Cardiac septum (tissue), 1 donor: ENCODE measurements at regions not wholly inside any gene's neighbourhood (a gene's known extent, or its start where the extent isn't known, plus 50 kb on each side); places are given as distances from the start of the nearest gene placed in this dataset.
"Not testable (repeated sequence)": the region's sequence is repeated elsewhere in the genome, so short reads cannot be mapped to it uniquely, and the experiment has no call there.

Source experiments
- DNase-seq: peaks from one replicate; pipeline ENCODE4 v3.0.0-alpha.2; 2020; ENCODE audit warnings: low spot score
- intact Hi-C: fragments of 100-400 bp; cut with DNase I; formaldehyde crosslinking; loops from one replicate; pipeline ENCODE4 v1.14.0; 2022
- donor health status: DM: no; HTN: no; CAD: no.

DNA sequence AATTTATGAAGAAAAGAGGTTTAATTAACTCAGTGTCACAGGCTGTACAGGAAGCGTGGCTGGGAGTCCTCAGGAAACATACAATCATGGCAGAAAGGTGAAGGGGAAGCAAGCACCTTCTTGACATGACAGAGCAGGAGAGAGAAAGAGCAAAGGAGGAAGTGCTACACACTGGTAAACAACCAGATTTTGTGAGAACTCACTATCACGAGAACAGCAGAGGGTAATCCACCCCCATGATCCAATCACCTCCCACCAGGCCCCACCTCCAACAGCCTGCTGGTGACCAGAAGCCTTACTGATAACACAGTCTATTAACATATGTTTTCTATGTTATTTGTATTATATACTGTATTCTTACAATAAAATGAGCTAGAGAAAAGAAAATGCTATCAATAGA lies 254.8 kb downstream of the PCDH10 start:
- intact Hi-C loops, result no loop called here
- no peak for DNase-seq

DNA sequence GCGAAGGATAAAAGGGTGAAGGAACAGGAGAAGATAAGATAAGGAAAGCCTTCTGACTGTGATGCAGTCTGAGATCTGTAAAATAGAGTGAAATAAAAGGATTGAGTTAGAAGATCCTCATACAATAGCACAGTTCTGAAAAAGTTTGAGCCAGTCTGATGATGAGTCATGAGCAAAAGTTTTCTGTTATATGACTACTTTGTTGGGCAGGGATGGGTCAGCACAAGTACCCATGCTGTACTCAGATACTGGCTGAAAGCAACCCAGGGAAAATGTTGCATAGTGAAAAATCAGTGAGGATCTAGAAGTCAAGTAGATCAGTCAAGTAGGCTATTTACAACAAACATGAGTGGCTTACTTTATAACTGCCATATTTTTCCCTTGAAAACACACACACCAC lies 253.5 kb downstream of the PCDH10 start:
- DNase-seq, result no peak
- intact Hi-C loops, result no loop called here

DNA sequence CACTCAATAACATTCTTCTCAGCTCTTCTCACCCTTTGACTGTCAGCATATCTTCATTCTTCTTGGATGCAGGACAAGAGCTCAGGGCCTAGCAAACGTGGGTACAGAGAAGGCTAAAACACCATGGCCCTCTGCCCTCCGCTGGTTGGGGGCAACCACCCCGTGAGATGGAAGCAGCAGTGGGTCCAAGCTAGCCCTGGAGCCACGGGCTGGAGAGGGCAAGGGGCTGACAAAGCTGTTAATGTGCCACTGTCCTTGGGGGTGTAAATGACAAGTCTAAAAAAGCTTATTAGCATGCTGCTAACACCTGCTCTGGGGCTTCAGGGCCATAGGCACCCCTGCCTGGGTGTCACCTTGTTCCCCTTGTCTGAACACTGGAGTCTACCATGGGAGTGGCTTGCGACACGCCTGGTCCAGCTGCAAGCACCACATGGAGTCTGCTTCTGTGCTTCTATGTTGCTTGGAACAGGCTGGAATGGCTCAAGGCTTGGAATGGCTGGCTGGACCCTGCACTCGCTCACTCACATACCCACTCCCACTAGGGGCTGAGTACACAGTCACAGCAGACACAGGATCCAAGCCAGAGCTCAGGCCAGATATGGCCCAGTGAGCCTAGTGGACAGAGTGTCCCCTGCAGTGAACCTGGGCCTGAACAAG lies 246.0 kb downstream of the PCDH10 start:
- intact Hi-C loops, result no loop called here

DNA sequence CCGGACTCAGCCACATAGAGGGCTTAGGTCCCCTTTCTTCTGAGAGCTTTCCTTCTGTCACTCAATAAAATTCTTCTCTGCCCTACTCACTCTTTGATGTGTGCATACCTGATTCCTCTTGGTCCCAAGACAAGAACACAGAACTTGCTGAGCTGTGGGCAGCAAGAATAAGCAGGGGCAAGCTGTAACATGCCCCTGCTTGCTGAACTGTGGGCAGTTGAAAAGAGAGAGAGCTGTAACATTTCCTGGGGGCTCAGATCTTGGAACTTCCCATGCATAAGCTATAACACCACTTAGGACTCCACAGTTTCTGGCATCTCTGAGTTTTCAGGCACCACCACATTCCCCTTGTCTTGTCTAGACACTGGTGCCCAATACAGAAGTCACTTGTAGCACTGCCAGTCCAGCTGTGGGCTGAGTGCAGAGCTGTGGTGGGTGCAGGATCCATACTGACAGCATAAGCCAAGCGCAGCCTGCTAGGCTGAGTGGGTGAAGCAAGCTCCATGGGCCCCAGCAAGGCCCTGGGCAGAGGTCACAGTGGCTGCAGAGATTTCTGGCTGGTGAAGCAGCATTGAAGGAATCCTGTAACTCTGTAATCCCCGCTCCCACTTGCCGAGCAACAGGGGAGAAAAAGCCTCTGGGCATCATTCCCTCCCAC lies 241.2 kb downstream of the PCDH10 start:
- intact Hi-C loops, result no loop called here
- DNase-seq, result no peak

More for the DNA sequence above, 246.0 kb downstream of the PCDH10 start:
- DNase-seq, result no peak

DNA sequence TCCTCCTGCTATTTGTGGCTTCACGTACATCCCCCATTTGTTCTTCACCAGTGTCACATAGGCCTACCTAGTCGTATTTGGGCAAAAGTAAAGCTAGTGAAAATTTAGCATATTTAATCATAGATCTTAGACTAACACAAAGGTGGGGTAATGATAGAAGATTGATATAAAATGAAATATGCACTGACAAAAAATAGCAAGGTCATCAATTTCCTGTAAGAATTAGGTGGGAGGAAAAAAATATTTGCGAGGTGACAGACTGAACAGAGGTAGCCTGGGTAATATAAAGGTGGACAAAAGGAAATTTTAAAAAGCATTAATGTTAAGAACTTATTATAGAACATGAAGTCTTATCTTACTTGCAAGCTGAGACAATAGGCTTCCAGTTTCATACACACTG lies 239.9 kb downstream of the PCDH10 start:
- DNase-seq, result no peak
- intact Hi-C loops, result no loop called here

DNA sequence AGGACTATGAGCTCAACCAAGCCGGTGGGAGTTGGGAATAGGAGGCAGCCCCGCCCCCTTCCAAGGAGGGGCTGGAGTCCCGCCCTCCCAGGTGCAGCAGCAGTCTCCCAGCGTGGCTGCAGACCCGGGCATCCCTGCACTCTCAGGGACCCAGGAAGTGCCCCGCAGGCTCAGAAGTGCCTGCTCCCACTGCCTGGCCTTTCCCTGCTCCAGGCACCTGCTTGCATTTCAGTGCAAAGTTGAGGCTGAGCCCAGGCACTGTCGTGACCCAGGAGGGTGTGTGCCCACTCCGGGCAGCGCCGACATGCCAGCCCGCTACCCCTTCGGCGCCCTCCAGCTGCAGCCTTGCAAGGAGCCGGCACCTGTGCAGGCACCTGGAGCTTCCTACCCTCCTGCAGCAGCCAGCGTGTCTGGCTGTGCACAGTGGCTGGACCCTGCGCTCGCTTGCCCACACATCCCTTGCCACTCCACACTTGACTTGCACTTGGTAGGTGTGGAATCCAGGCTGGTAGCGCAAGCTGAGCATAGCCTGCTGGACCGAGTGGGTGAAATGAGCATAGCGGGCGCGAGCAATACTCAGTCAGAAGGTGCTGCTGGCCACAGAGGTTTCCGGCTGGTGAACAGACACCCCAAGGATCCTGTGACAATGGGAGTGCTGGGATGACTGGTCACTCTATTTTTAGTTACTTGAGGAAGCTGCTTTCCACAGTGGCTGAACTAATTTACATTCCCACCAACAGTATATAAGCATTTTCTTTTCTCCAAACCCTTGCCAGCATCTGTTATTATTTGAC lies 236.3 kb downstream of the PCDH10 start:
- intact Hi-C loops, result no loop called here
- no peak for DNase-seq

DNA sequence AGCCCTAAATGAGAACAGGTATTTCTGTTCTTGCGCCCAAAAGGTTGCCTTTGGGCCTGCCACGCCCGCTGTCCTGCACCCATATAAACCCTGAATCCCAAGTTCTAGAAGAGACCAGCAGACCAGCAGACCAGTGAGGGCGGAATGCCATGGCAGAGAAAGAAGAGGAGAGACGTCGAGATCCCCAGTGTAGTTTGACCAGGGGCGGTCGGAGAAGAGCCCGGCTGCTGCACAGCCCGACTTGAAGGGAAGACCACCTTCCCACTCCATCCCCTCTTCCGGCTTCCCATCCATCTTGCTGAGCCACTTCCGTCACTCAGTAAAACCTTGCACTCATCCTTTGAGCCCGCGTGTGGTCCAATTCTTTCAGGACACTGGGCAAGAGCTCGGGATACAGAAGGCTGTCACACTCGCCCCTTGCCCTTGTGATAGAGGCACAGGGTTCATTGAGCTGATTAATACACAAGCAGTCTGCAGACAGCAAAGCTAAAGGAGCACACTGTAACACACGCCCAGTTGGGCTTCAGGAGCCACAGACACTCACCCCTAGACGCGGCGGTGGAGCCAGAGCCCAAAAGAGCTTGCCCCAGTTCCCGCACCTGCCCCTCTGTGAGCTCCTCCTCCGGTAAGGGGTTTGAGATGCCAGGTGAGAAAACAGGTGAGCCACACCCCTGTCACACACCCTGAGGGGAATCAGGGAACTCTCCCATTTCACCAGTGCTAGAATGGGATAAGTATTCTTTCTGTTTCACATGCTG lies 230.8 kb downstream of the PCDH10 start:
- intact Hi-C loops, result no loop called here
- DNase-seq, result no peak

DNA sequence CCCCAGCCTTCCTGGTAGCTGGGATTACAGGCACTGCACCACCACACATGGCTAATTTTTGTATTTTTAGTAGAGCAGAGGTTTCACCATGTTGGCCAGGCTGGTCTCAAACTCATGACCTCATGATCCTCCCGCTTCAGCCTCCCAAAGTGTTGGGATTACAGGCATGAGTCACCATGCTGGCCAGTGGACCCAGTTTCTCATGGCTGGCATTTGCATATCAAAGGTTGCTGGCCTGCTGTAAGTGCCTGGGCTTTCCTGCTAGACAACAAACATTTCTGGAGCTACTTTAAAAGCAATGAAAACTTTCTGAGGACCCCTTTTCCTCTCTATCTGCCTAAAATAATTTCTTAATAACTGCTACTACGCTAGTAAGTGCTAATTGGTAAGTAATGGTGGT lies 228.2 kb downstream of the PCDH10 start:
- no peak for DNase-seq
- intact Hi-C loops, result no loop called here

DNA sequence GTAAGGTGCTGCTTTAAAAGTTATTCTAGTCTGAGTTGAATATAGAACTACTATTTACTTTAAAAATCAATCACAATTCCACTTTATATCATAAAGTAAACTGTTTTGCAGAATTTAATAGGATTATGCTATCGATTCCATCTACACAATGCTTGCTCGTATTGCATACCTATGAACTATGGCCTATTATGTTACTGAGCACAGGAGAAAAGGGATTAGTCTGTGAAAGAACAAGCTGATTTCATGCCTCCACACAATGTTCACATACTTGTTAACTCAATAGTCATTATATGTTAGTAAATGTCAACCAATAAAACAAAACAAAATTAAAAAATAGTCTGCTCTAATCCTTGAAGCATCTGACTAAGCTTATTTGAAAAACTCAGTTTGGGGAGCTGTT lies 223.6 kb downstream of the PCDH10 start:
- intact Hi-C loops, result no loop called here
- no peak for DNase-seq

DNA sequence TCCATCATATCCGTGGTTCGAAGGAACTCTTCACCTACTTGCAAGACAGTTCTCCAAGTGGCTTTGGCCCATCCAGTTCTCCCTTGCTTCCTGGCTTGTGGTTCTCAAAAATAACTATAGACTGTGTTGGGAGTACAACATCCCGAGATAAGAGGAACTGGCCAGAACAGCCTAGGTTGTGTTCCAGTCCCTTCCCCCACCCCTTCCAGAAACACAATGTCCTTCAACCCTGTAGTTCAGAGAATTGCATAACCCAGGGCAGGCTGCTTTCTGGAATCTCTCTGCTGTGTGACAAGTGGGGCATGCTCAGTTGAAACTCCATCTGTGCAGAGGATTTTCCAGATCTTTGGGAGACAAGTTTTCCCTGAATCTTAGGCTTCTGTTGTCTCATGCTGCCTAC lies 206.5 kb downstream of the PCDH10 start:
- no peak for DNase-seq
- intact Hi-C loops, result no loop called here

DNA sequence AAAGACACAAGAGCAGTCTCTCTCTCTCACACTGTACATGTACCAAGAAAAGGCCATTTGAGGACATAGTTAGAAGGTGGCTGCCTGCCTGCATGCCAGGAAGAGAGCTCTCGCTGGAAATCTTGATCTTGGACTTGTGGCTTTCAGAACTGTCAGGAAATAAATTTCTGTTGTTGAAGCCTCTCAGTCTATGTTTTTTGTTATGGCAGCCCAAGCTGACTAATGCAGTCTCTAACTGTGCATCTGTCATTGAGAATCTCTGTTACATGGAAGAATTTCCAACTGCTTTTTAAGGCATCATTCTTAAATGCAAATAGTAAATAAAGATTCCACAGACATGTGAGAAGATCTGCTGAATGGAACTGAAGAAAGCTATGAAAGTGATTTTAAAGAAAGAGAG lies 198.3 kb downstream of the PCDH10 start:
- intact Hi-C loops, result no loop called here
- no peak for DNase-seq

DNA sequence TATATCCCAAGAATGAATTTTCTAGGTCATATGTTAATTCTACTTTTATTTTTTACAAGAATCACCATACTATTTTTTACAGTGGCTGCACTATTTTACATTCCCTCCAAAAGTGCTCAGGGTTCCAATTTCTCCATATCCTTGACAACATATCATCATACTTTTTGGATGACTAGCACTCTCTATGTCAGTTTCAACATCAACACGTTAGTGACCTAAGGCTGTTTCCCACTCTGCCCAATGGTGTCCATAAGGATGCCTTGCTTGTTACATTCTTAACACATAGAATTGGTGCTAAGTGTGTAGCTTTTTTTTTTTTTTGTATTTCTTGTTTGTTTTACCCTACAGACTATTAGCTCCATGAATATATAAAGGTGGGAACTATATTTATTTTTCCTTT lies 175.4 kb downstream of the PCDH10 start:
- DNase-seq, result no peak
- intact Hi-C loops, result no loop called here

DNA sequence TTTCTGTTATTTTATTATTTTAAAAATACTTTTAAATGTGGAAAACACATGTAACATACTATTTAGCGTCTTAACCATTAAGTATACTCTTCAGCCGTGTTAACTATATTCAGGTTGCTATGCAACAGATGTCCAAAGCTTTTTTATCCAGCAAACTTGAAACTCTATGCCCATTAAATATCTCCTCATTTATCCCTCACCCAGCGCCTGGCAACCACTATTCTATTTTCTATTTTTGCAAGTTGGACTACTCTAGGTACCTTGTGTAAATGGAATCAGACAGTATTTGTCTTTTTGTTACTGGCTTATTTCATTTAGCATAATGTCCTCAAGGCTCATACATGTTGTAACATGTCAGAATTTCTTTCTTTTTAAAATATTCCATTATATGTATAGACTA lies 174.6 kb downstream of the PCDH10 start:
- no peak for DNase-seq
- intact Hi-C loops, result no loop called here

DNA sequence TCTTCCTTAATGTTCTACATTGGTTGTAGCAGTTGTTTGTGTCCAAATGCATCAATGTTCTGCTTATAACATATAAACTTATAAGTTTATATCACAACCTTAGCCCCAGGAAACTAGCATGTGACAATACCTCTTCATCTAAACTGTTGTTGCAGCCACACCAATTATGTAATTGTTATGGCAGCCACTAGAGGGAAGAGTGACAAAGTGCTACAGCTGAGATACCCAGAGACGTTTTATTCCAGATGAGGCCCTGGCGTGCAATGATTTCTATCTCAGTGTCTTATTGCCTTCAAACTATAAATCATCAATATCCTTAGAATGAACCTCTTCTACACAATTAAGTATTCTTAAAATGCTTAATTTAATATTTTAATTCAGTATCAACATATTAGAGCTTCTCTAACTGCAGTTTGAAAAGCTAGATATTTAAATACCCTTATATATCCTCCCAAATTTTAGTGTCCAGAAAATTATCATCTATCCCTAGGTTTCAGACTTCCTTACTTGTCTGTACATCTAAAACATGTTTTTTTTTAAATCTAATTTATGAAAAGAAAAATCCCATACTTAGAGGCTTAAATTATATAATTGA lies 171.6 kb downstream of the PCDH10 start:
- no peak for DNase-seq
- intact Hi-C loops, result no loop called here

DNA sequence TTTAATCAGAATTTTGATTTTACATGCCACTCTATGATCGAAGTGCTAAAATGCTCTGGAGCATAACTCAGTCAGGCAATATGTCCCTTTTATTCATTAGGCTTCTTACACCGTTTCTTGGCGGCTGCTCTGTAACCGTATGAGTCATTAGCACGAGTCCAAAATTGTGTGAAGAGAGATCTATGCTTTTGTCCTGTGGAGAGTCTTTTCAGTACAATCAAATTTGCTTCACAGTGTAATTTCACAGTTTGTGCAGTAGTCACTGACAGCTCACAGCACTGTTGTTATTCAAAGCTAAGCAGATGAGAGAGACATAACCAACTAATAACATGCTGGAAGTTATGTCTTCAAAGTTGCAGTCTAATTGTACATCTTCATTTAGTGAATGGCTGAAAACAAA lies 167.8 kb downstream of the PCDH10 start:
- no peak for DNase-seq
- intact Hi-C loops, result no loop called here

DNA sequence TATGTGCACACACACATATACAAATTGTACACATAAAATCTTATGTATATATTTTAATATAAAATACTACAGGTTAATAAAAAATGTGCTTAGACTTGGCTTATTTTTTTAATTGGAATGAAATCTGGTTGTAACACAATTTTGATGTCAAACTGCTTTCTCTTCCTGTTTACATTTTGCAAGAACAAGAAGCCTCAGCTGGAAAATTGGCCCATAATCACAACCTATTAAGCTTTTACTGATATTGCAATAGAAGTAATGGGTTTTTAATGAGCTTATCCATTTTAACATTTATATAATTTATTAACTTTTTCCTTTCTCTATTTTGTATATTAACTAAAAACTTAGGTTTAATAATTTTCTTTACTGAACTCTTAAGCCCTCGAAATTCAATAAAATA lies 165.9 kb downstream of the PCDH10 start:
- DNase-seq, result no peak
- intact Hi-C loops, result no loop called here

DNA sequence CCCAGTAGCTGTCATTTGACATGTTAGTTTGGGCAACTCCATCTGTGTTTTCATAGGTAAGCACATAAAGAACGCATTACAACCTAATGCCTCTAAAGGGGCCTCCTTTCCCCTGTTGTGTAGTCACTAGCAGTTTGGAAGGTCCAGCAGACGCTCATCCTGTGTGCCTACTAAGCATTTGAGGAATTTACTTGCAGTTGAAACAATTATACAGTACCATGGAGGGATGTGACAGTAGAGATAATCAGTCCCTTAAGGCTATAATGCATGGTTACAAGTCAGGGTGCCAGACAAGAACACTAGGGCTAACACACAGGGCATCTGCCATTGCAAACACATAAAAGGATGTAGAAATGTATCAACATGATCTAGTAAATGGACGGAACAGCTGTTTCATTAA lies 138.3 kb downstream of the PCDH10 start:
- intact Hi-C loops, result no loop called here
- no peak for DNase-seq

DNA sequence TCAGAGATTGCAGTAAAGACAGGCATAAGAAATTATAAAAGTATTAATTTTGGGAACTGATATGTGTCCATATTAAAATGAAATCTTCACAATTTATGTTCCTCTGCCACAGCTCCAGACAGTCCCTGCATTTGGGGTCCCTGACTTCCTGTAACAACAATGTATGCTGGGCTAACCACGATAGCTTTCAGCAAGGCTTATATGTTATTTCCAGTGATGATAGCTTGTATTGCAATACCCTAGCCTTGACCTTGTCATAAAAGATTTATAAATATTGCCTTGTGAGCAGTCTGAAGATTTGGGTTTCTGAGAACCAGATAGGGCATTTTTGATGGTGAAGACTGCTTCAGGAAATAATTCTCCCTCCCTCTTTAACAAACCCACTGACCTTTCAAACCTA lies 129.5 kb downstream of the PCDH10 start:
- DNase-seq, result no peak
- intact Hi-C loops, result no loop called here

DNA sequence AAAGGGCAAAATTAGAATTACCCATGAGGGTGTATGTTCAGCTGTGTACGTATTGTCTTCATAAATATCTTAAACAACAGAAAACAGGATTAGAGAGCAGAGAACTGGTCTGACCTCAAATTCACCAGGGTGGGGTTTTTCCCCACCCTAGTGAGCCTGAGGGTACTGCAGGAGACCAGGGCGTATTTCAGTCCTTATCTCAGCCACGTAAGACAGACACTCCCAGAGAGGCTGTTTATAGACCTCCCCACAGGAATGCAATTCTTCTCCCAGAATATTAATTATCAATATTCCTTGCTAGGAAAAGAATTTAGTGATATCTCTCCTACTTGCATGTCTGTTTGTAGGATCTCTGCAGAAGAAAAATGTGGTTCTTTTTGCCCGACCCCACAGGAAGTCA lies 128.8 kb downstream of the PCDH10 start:
- intact Hi-C loops, DNase-seq: not testable (repeated sequence)

DNA sequence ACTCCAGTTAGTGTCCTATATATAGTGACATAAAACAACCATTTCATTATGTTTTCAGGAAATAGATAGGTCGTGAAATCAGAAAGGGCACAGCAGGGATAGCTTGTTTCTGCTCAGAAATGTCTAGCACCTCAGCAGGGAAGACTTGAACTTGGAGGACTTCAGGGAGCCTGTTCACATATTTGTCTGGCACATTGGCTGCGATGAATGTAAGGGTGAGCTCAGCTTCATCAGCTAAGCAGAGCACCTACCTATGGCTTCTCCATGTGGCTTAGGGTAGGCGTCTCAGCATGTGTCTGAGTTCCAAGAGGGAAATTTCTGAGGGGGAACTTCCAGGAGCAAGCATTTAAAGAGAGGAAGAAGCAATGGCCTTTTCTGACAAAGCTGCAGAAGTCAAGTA lies 126.2 kb downstream of the PCDH10 start:
- intact Hi-C loops, result no loop called here

More for the DNA sequence above, 126.2 kb downstream of the PCDH10 start:
- no peak for DNase-seq
